GM12878 (cell line): ENCODE measurements at regions not wholly inside any gene's neighbourhood (a gene's known extent, or its start where the extent isn't known, plus 50 kb on each side); places are given as distances from the start of the nearest gene placed in this dataset.

ENCODE experiments used
- ATAC-seq: fragments of 200-7000 bp; cut with Tn5 transposase; 3 replicates; pipeline ENCODE4 v1.9.1; 2020; ENCODE audit warnings: mild to moderate bottlenecking, moderate library complexity
- BruUV-seq: library from RNA; stranded (reverse); fragments of 400-500 nt; replicated peaks from 2 replicates; lab custom pipeline; 2021; lab: Mats Ljungman, UMichigan
- CTCF ChIA-PET: fragments of 300-600 bp; sonication (Branson Sonifier 250); formaldehyde crosslinking; extraction: SDS; loops from one replicate; lab custom pipeline; 2021; ENCODE audit warnings: inconsistent platforms; lab: Yijun Ruan, JAX
- POLR2A ChIA-PET: fragments of 350-600 bp; formaldehyde crosslinking; extraction: SDS; loops from one replicate; lab custom pipeline; 2021; ENCODE audit warnings: inconsistent platforms; lab: Charles Lee
- RAD21 ChIA-PET: fragments of 300-600 bp; sonication (Branson Sonifier 250); formaldehyde crosslinking; loops from one replicate; lab custom pipeline; 2023; ENCODE audit warnings: antibody characterized with exemption; ENCODE audit not compliant: unreplicated experiment; lab: Charles Lee
- SMC1A ChIA-PET: fragments of 300-600 bp; sonication (Branson Sonifier 250); formaldehyde crosslinking; loops from one replicate; lab custom pipeline; 2023; ENCODE audit not compliant: unreplicated experiment, uncharacterized antibody; lab: Charles Lee
- DNase-seq: peaks from one replicate; pipeline ENCODE4 v3.0.0-alpha.2; 2011; ENCODE audit warnings: low read depth, low spot score
- FAIRE-seq: peaks from 3 replicates; lab custom pipeline; 2011; peaks lifted over from hg19 to GRCh38; lab: Jason Lieb, UNC
- H2AFZ ChIP-seq: 2 replicates; pipeline ENCODE4 v1.6.0; 2011; ENCODE audit warnings: low read depth, low read length, control low read depth; ENCODE audit not compliant: control insufficient read depth
- H3K27ac ChIP-seq: 2 replicates; pipeline ENCODE4 v1.5.1; 2011; ENCODE audit warnings: control low read depth; ENCODE audit not compliant: control insufficient read depth, insufficient read depth
- H3K27me3 ChIP-seq, 2 experiments: replicated peaks in 1 of 2; 2 replicates each; pipeline versions ENCODE4 v1.6.0 to v1.6.1; 2011; ENCODE audit warnings: low read length in 1 of 2; ENCODE audit not compliant: control insufficient read depth in 2 of 2, insufficient read depth in 2 of 2
- H3K36me3 ChIP-seq, 2 experiments: 2 replicates each; pipeline ENCODE4 v1.5.1; 2011; ENCODE audit warnings: low read length in 1 of 2; ENCODE audit not compliant: control insufficient read depth in 2 of 2, insufficient read depth in 2 of 2
- H3K4me1 ChIP-seq: 2 replicates; pipeline ENCODE4 v1.6.1; 2011; ENCODE audit warnings: mild to moderate bottlenecking, low read length, moderate library complexity, mixed read lengths; ENCODE audit not compliant: control insufficient read depth, insufficient read depth
- H3K4me2 ChIP-seq: 2 replicates; pipeline ENCODE4 v1.6.0; 2011; ENCODE audit warnings: control low read depth; ENCODE audit not compliant: control insufficient read depth, insufficient read depth
- H3K4me3 ChIP-seq: fragments of 200-600 bp; sonication (generic); 2 replicates; pipeline ENCODE4 v1.5.1; 2016
- H3K79me2 ChIP-seq: 2 replicates; pipeline ENCODE4 v1.6.0; 2011; ENCODE audit warnings: low read length; ENCODE audit not compliant: control insufficient read depth, insufficient read depth
- H3K9ac ChIP-seq: 2 replicates; pipeline ENCODE4 v1.8.0; 2011; ENCODE audit warnings: low read length, control low read depth, mixed read lengths; ENCODE audit not compliant: control insufficient read depth, insufficient read depth
- H3K9me3 ChIP-seq: replicated peaks from 3 replicates; pipeline ENCODE4 v1.5.1; 2011; ENCODE audit warnings: mild to moderate bottlenecking, low read length; ENCODE audit not compliant: control insufficient read depth, insufficient read depth
- H4K20me1 ChIP-seq: 2 replicates; pipeline ENCODE4 v1.6.0; 2011; ENCODE audit not compliant: control insufficient read depth, insufficient read depth
- ASH2L ChIP-seq: fragments of 300-600, 200-600 bp; sonication (generic); IDR thresholded peaks from 2 replicates; pipeline ENCODE4 v1.6.1; 2017; ENCODE audit warnings: low read depth, mild to moderate bottlenecking, borderline replicate concordance
- IKZF2 ChIP-seq, 2 experiments: fragments of 450-650 bp; IDR thresholded peaks; 2 replicates each; pipeline ENCODE4 v1.6.1; 2017; ENCODE audit warnings: mild to moderate bottlenecking in 2 of 2, moderate library complexity in 2 of 2
- KAT2A ChIP-seq: conservative IDR thresholded peaks from 2 replicates; pipeline ENCODE4 v1.6.1; 2011; ENCODE audit warnings: low read depth, low read length; ENCODE audit not compliant: control insufficient read depth
- MTA3 ChIP-seq: IDR thresholded peaks from 2 replicates; pipeline ENCODE4 v1.6.1; 2012; ENCODE audit warnings: low read length, inconsistent platforms, borderline replicate concordance
- MYB ChIP-seq: fragments of 150-350 bp; IDR thresholded peaks from 2 replicates; pipeline ENCODE4 v1.6.1; 2014; ENCODE audit warnings: mild to moderate bottlenecking, low read depth, low read length, borderline replicate concordance
- NFXL1 ChIP-seq: fragments of 450-650 bp; IDR thresholded peaks from 2 replicates; pipeline ENCODE4 v1.6.1; 2017; ENCODE audit warnings: antibody characterized with exemption, mild to moderate bottlenecking, borderline replicate concordance
- NRF1 ChIP-seq: conservative IDR thresholded peaks from 2 replicates; pipeline ENCODE4 v1.6.1; 2011; ENCODE audit warnings: mild to moderate bottlenecking, low read depth, low read length, improper control_type of control experiment
- POU2F2 ChIP-seq: IDR thresholded peaks from 3 replicates; pipeline ENCODE4 v1.6.1; 2011; ENCODE audit warnings: low read depth, mild to moderate bottlenecking, low read length, borderline replicate concordance
- RFX5 ChIP-seq: IDR thresholded peaks from 2 replicates; pipeline ENCODE4 v1.6.1; 2011; ENCODE audit warnings: low read depth, low read length, improper control_type of control experiment
- SIX5 ChIP-seq: IDR thresholded peaks from 2 replicates; pipeline ENCODE4 v1.6.1; 2011; ENCODE audit warnings: mild to moderate bottlenecking, low read depth, low read length, moderate library complexity; ENCODE audit not compliant: severe bottlenecking
- TAF1 ChIP-seq: IDR thresholded peaks from 2 replicates; pipeline ENCODE4 v1.6.1; 2011; ENCODE audit warnings: mild to moderate bottlenecking, low read depth, low read length, borderline replicate concordance
- TCF7 ChIP-seq: IDR thresholded peaks from 2 replicates; pipeline ENCODE4 v1.6.1; 2014; ENCODE audit warnings: antibody characterized with exemption, borderline replicate concordance
- YY1 ChIP-seq: IDR thresholded peaks from 2 replicates; pipeline ENCODE4 v1.6.1; 2011; ENCODE audit warnings: low read depth, mild to moderate bottlenecking, low read length
- ZNF207 ChIP-seq: fragments of 450-650 bp; IDR thresholded peaks from 2 replicates; pipeline ENCODE4 v1.6.1; 2014; ENCODE audit warnings: antibody characterized with exemption, mild to moderate bottlenecking, borderline replicate concordance
- WGBS: methylation state at CpG from one replicate; pipeline ENCODE4 v1.1.6; 2016; ENCODE audit warnings: low lambda C conversion rate; ENCODE audit not compliant: insufficient replicate concordance, insufficient coverage; ENCODE audit errors: missing lambda C conversion rate; 5-methylcytosine and 5-hydroxymethylcytosine counted together
- in situ Hi-C: fragments of 300-500 bp; cut with MboI; formaldehyde crosslinking; loops from 9 replicates; pipeline ENCODE4 v1.14.3; 2018; ENCODE audit warnings: mixed read lengths
- intact Hi-C: fragments of 100-400 bp; cut with micrococcal nuclease; formaldehyde crosslinking; loops from one replicate; pipeline ENCODE4 v1.14.2; 2022; ENCODE audit not compliant: unreplicated experiment
- TF ChIP-seq, protein P1 (sequence below): fragments of 450-650 bp; IDR thresholded peaks from 2 replicates; pipeline ENCODE4 v1.6.1; 2017; ENCODE audit warnings: antibody characterized with exemption, mild to moderate bottlenecking, moderate library complexity

DNA sequence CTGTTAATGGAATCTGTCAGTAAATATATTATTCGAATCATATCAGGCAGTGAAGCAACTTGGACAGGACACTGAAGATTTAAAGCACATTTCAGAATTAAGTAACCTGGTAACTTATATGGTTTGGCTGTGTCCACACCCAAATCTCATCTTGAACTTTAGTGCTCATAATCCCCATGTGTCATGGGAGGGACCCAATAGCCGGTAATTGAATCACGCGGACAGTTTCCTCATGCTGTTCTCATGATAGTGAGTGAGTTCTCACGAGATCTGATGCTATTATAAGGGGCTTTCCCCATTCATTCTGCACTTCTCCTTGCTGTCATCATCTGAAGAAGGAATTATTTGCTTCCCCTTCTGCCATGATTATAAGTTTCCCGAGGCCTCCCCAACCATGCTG lies 83.2 kb upstream of the COL1A2 start:
- no peak overlapping the region for H3K4me2 ChIP-seq
- H2AFZ ChIP-seq, result no peak overlapping the region
- H3K4me1 ChIP-seq, result no peaks in the 10 kb centered on the region
- TF ChIP-seq NRF1, result no peak
- no peak for TF ChIP-seq TCF7
- TF ChIP-seq YY1, result no peak
- TF ChIP-seq KAT2A, result no peak
- TF ChIP-seq ASH2L, result no peak
- no peak for TF ChIP-seq POU2F2
- TF ChIP-seq TAF1, result no peak
- TF ChIP-seq, all 136 proteins: peak for 0
- in situ Hi-C loops, result no loop called here
- FAIRE-seq, result no peak
- no peaks in the 10 kb centered on the region for H4K20me1 ChIP-seq
- H3K79me2 ChIP-seq, result no peaks in the 10 kb centered on the region
- no peak overlapping the region for H3K27ac ChIP-seq
- 29% methylated on average over 6 of the region's 6 CpGs for WGBS
- DNase-seq, result no peak
- SMC1A ChIA-PET, result no interaction called here
- H3K36me3 ChIP-seq, result no peaks in the 10 kb centered on the region
- no peak overlapping the region for H3K4me3 ChIP-seq
- POLR2A ChIA-PET, result no interaction called here
- ATAC-seq, result no peak
- BruUV-seq, result no TSS peak
- intact Hi-C loops, result no loop called here
- H3K9me3 ChIP-seq, result no peaks in the 10 kb centered on the region
- H3K27me3 ChIP-seq, result no peaks in the 10 kb centered on the region
- H3K9ac ChIP-seq, result no peak overlapping the region
- CTCF ChIA-PET, result no interaction called here
- RAD21 ChIA-PET, result no interaction called here

DNA sequence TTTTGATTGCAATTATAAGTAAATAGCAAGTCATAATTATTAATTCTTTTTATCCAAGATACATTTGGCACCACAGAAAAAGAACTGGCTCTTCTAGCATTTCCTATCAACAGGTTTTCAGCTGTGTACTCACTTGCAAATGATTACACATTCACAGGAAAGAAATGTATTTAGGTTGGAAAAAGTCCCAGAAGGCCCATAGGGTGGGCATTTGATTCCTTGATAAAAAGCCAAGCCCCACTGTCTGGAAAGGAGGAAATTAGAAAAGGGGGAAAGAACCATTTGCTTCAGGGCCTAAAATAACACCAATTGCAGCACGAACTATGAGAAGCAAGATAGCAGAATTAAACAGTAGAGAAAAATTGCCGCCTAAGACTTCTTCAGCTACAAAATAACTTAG lies 80.8 kb upstream of the COL1A2 start:
- H3K27ac ChIP-seq, result no peak overlapping the region
- H4K20me1 ChIP-seq, result no peaks in the 10 kb centered on the region
- ChIA-PET SMC1A (interaction anchor here (0.6 kb wide), 1 partner anchor 97 kb away, joined by 3 read pairs; no protein-coding TSS in a partner anchor), RAD21 (no interaction called here), CTCF (interaction anchor here (0.6 kb wide), 1 partner anchor 331 kb away, joined by 3 read pairs; no protein-coding TSS in a partner anchor), POLR2A (no interaction called here)
- DNase-seq (no peak), FAIRE-seq (no peak), ATAC-seq (no peak)
- H3K4me1 ChIP-seq, result no peaks in the 10 kb centered on the region
- H3K36me3 ChIP-seq, result no peaks in the 10 kb centered on the region
- no peaks in the 10 kb centered on the region for H3K27me3 ChIP-seq
- BruUV-seq, result no TSS peak
- H3K9ac ChIP-seq, result no peak overlapping the region
- in situ Hi-C loops (no loop called here), intact Hi-C loops (no loop called here)
- H3K9me3 ChIP-seq, result no peaks in the 10 kb centered on the region
- H3K4me3 ChIP-seq, result no peak overlapping the region
- WGBS, result 57% methylated on average over 2 of the region's 2 CpGs
- no peaks in the 10 kb centered on the region for H3K79me2 ChIP-seq
- no peak overlapping the region for H2AFZ ChIP-seq
- H3K4me2 ChIP-seq, result no peak overlapping the region
- TF ChIP-seq SIX5, result no peak
- no peak for TF ChIP-seq RFX5
- TF ChIP-seq IKZF2 (IDR thresholded peaks at IDR 0.05), result no peak
- TF ChIP-seq, protein P1, sequence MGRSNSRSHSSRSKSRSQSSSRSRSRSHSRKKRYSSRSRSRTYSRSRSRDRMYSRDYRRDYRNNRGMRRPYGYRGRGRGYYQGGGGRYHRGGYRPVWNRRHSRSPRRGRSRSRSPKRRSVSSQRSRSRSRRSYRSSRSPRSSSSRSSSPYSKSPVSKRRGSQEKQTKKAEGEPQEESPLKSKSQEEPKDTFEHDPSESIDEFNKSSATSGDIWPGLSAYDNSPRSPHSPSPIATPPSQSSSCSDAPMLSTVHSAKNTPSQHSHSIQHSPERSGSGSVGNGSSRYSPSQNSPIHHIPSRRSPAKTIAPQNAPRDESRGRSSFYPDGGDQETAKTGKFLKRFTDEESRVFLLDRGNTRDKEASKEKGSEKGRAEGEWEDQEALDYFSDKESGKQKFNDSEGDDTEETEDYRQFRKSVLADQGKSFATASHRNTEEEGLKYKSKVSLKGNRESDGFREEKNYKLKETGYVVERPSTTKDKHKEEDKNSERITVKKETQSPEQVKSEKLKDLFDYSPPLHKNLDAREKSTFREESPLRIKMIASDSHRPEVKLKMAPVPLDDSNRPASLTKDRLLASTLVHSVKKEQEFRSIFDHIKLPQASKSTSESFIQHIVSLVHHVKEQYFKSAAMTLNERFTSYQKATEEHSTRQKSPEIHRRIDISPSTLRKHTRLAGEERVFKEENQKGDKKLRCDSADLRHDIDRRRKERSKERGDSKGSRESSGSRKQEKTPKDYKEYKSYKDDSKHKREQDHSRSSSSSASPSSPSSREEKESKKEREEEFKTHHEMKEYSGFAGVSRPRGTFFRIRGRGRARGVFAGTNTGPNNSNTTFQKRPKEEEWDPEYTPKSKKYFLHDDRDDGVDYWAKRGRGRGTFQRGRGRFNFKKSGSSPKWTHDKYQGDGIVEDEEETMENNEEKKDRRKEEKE, result no peak
- TF ChIP-seq MTA3, result no peak
- TF ChIP-seq MYB, result no peak
- TF ChIP-seq NFXL1, result no peak
- TF ChIP-seq ZNF207, result no peak
